ENCODE measurements at regions not wholly inside any gene's neighbourhood (a gene's known extent, or its start where the extent isn't known, plus 50 kb on each side); places are given as distances from the start of the nearest gene placed in this dataset.

GRCh38 chr17:70343114-70343513 lies 173.8 kb downstream of the KCNJ2 start:
- H3K9me3 ChIP-seq (ENCODE audit: control insufficient read depth, low read depth, low read length) = no peaks in the 10 kb centered on the region
- H3K4me2 ChIP-seq (ENCODE audit: control insufficient read depth, extremely low read depth, insufficient read depth, low read depth, low read length) = no peak overlapping the region
- H2AFZ ChIP-seq (ENCODE audit: control insufficient read depth, low read length) = no peak overlapping the region
- DNase-seq (ENCODE audit: low read depth, low spot score) = no peak
- H3K79me2 ChIP-seq (ENCODE audit: control insufficient read depth, insufficient read depth, low read length) = no peaks in the 10 kb centered on the region
- no peak overlapping the region for H3K4me3 ChIP-seq (ENCODE audit: control insufficient read depth in 2 of 3, extremely low read depth in 1 of 3, insufficient read depth in 2 of 3, low read depth in 1 of 3, low read length in 3 of 3)
- FAIRE-seq = no peak
- no peak overlapping the region for H3K9ac ChIP-seq (ENCODE audit: control insufficient read depth, extremely low read depth, insufficient read depth, low read length)
- no peak overlapping the region for H3K27ac ChIP-seq (ENCODE audit: control insufficient read depth, insufficient read depth, low read length)
- no peaks in the 10 kb centered on the region for H3K9me1 ChIP-seq (ENCODE audit: control insufficient read depth, extremely low read depth, insufficient read depth, low read length)
- H3K36me3 ChIP-seq (ENCODE audit: control insufficient read depth in 2 of 2, extremely low read depth in 1 of 2, insufficient read depth in 2 of 2, low read length in 2 of 2) = no peaks in the 10 kb centered on the region
- no peaks in the 10 kb centered on the region for H3K27me3 ChIP-seq (ENCODE audit: control insufficient read depth, extremely low read depth, insufficient read depth, low read length)
- H4K20me1 ChIP-seq (ENCODE audit: control insufficient read depth, extremely low read depth, insufficient read depth, low read length) = no peaks in the 10 kb centered on the region
- no peak for TF ChIP-seq CTCF (optimal IDR thresholded peaks at IDR 0.05 in 1 of 3, IDR thresholded peaks at IDR 0.05 in 1 of 3, conservative IDR thresholded peaks at IDR 0.05 in 1 of 3; ENCODE audit: extremely low read depth in 1 of 3, insufficient read depth in 2 of 3, low read length in 3 of 3)
- no peak for TF ChIP-seq EZH2 (IDR thresholded peaks at IDR 0.05; ENCODE audit: low read length)
- dilution Hi-C loops (cut with MboI; ENCODE audit: extremely low pct_ligation_motif_present, low sequenced_read_pairs) = no loop called here
- H3K4me1 ChIP-seq (ENCODE audit: control insufficient read depth, extremely low read depth, insufficient read depth, low read length) = no peaks in the 10 kb centered on the region

- Histone ChIP-seq H3K9ac (ENCODE audit: control insufficient read depth, extremely low read depth, insufficient read depth, low read length) (no peak overlapping the region), H3K4me1 (ENCODE audit: control insufficient read depth, extremely low read depth, insufficient read depth, low read length) (no peaks in the 10 kb centered on the region), H3K9me3 (ENCODE audit: control insufficient read depth, low read depth, low read length) (no peaks in the 10 kb centered on the region), H4K20me1 (ENCODE audit: control insufficient read depth, extremely low read depth, insufficient read depth, low read length) (no peaks in the 10 kb centered on the region), H2AFZ (ENCODE audit: control insufficient read depth, low read length) (no peak overlapping the region), H3K27ac (ENCODE audit: control insufficient read depth, insufficient read depth, low read length) (no peak overlapping the region), H3K9me1 (ENCODE audit: control insufficient read depth, extremely low read depth, insufficient read depth, low read length) (no peaks in the 10 kb centered on the region), H3K4me2 (ENCODE audit: control insufficient read depth, extremely low read depth, insufficient read depth, low read depth, low read length) (no peak overlapping the region), H3K4me3 (ENCODE audit: control insufficient read depth in 2 of 3, extremely low read depth in 1 of 3, insufficient read depth in 2 of 3, low read depth in 1 of 3, low read length in 3 of 3) (no peak overlapping the region), H3K36me3 (ENCODE audit: control insufficient read depth in 2 of 2, extremely low read depth in 1 of 2, insufficient read depth in 2 of 2, low read length in 2 of 2) (no peaks in the 10 kb centered on the region), H3K79me2 (ENCODE audit: control insufficient read depth, insufficient read depth, low read length) (no peaks in the 10 kb centered on the region), H3K27me3 (ENCODE audit: control insufficient read depth, extremely low read depth, insufficient read depth, low read length) (no peaks in the 10 kb centered on the region)
- FAIRE-seq = no peak
- TF ChIP-seq CTCF (optimal IDR thresholded peaks at IDR 0.05 in 1 of 3, IDR thresholded peaks at IDR 0.05 in 1 of 3, conservative IDR thresholded peaks at IDR 0.05 in 1 of 3; ENCODE audit: extremely low read depth in 1 of 3, insufficient read depth in 2 of 3, low read length in 3 of 3) = no peak
- no peak for TF ChIP-seq EZH2 (IDR thresholded peaks at IDR 0.05; ENCODE audit: low read length)
- DNase-seq (ENCODE audit: low read depth, low spot score) = no peak
- dilution Hi-C loops (cut with MboI; ENCODE audit: extremely low pct_ligation_motif_present, low sequenced_read_pairs) = no loop called here
Observed at GRCh38 chr17:70344386-70345060, 175.2 kb downstream of the KCNJ2 start.

All from keratinocyte (primary cell).